GM13976 (cell line): ENCODE measurements at regions not wholly inside any gene's neighbourhood (a gene's known extent, or its start where the extent isn't known, plus 50 kb on each side); places are given as distances from the start of the nearest gene placed in this dataset.
"Not testable (repeated sequence)": the region's sequence is repeated elsewhere in the genome, so short reads cannot be mapped to it uniquely, and the experiment has no call there.

ENCODE experiments used
- DNase-seq: peaks from one replicate; pipeline ENCODE4 v3.0.0; 2012; ENCODE audit warnings: low spot score
- in situ Hi-C: fragments of 300-500 bp; cut with MboI; formaldehyde crosslinking; loops from one replicate; pipeline ENCODE4 v1.12.0; 2022; ENCODE audit warnings: low sequenced_read_pairs, mixed read lengths, inconsistent platforms; ENCODE audit not compliant: unreplicated experiment
- TF ChIP-seq, protein P1 (sequence below): IDR thresholded peaks from 2 replicates; pipeline ENCODE4 v1.5.1; 2012; ENCODE audit warnings: borderline replicate concordance, mild to moderate bottlenecking; ENCODE audit not compliant: insufficient read depth; ENCODE audit errors: extremely low read depth, missing control alignments, control extremely low read depth

DNA sequence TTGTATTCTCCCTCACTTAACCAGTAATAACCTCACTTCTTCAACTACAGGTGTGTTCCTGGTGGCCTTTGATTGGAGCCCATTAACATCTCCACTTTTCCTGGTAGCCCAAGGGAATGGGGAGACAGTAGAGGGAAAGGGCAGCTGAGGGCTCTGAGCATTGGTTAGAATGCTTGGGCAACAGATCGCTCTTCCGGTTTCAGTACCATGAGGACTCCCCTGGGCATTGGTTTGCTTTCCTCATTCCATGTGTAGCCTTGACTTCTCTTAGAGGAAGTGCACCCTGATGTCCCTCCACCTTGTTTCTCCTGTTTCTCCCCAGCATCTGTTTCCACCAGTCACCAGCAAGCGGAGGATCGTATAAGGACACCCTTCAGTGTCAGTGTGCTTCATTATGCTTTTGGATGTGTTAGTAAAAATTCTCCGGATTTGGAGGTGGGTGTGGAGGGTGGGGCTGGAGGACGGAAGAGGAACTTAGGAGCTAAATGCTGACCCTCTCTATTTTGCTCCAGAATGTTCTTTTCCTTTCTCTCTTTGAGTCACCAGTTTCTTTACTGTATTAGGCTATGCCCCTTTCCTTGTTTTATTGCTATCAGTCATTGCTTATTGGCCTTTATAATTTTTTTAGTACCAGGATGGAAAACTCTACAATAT is 50.6 kb upstream of the ZNG1B start:
- in situ Hi-C loops, DNase-seq: not testable (repeated sequence)

DNA sequence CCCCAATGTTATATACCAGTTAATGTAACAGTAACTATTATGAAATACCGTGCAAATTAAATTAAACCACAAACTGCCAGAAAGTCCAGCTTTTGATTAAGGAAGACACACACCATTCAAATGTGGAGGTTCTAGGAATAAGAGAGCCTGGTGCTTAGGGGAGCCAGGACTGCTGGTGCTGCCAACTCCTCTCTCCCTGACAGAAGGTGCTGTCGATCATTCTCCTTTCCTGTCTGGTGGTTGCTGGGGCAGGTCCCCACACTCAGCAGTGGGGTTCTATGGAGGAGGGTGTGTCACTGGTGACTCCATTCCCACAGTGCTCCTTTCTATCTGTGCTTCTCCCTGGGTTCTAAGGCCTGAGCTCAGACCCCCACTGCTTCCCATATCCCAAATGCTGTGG is 57.9 kb upstream of the ZNG1B start:
- in situ Hi-C loops, DNase-seq: not testable (repeated sequence)

GRCh38 chr2:113376913-113377445 is 60.5 kb upstream of the ZNG1B start:
- TF ChIP-seq, protein P1, sequence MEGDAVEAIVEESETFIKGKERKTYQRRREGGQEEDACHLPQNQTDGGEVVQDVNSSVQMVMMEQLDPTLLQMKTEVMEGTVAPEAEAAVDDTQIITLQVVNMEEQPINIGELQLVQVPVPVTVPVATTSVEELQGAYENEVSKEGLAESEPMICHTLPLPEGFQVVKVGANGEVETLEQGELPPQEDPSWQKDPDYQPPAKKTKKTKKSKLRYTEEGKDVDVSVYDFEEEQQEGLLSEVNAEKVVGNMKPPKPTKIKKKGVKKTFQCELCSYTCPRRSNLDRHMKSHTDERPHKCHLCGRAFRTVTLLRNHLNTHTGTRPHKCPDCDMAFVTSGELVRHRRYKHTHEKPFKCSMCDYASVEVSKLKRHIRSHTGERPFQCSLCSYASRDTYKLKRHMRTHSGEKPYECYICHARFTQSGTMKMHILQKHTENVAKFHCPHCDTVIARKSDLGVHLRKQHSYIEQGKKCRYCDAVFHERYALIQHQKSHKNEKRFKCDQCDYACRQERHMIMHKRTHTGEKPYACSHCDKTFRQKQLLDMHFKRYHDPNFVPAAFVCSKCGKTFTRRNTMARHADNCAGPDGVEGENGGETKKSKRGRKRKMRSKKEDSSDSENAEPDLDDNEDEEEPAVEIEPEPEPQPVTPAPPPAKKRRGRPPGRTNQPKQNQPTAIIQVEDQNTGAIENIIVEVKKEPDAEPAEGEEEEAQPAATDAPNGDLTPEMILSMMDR, result no peak
- peak; percentile 29 for DNase-seq
- in situ Hi-C loops, result no loop called here

GRCh38 chr2:113376253-113376912 is 61.1 kb upstream of the ZNG1B start:
- no peak for DNase-seq
- TF ChIP-seq, protein P1, result no peak
- in situ Hi-C loops, result no loop called here

DNA sequence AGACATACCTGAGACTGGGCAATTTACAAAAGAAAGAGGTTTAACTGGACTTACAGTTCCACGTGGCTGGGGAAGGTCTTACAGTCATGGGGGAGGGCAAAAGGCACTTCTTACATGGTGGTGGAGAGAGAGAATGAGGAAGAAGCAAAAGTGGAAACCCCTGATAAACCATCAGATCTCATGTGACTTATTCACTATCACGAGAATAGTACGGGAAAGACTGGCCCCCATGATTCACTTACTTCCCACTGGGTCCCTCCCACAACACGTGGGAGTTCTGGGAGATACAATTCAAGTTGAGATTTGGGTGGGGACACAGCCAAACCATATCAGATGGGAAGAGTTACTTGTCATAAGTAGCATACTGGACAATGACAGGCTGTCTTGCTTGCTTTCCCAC is 62.6 kb upstream of the ZNG1B start:
- DNase-seq, in situ Hi-C loops: not testable (repeated sequence)

DNA sequence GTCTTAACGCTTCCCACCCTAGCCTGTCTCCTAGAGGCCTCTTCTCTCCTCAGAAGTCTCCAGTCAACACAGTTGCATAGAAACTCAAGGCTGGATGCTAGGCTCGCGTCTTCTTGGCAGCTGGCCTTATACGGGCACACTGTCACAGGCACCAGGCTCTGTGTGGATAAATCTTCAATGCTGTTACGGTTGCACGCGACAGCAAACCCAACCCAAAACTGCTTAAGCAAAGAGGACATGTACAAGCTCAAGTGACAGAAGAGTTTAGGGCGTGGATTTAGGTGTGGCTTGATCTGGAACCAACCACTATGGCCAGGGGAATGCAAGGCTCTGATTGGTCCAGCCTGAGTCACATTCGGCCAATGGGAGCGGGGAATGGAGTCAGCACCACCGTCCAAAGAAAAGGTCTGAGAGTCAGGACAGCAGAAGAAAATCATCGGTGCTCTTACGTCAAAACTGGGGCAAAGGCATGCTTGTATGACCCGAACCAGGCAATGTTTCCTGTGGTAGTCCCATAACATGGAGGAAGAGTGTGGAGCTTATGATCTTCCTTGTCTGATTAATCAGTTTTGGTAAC is 65.1 kb upstream of the ZNG1B start:
- in situ Hi-C loops, DNase-seq: not testable (repeated sequence)

DNA sequence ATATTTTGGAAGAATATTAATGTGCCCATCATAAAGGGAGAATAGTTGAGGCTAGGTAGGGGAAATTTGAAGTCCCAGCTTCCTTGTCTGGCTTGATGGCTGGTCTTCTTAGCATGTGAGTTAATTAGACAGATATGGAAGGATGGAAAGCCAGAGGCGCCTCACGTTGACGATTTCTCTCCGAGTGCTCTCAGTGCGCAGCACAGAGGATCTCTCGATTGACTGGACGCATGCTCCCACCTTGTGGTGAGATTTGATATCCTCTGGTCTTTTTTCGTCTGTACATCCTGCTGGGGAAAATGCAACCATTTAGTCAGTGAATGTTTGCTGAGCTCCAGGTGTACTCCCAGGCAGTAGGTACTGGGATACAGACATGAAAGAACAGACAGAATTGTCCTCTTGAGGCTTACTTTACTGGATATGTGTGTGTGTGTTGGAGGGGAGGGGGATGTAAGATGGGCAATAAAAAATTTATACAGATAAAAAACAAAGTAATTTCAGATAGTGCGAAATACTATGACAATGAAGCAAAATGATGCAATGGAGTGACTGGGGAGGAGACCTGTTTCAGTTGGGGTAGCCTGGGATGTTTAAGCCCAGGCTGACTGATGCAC is 66.9 kb upstream of the ZNG1B start:
- DNase-seq, result peak; percentile 57
- in situ Hi-C loops, result no loop called here
- TF ChIP-seq, protein P1, result peak; percentile 32

DNA sequence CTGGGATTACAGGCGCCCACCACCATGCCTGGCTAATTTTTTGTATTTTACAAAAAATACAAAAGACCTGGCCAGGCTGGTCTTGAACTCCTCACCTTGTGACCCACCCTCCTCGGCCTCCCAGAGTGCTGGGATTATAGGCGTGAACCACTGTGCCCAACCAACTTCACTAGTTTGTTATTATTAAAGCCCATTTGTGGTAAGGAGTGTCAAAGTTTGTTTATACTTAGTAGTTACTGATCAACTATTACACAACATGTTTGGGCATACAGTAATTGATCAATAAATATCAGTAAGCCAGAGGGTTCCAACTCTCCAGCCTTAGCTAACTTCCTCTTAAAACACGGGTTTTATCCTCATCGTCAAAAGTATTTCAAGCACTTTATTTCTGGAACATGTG is 67.5 kb upstream of the ZNG1B start:
- TF ChIP-seq, protein P1, result no peak
- in situ Hi-C loops, result no loop called here
- DNase-seq, result no peak

- in situ Hi-C loops, DNase-seq: not testable (repeated sequence)
These were observed 68.9 kb upstream of the ZNG1B start for GRCh38 chr2:113368581-113368980.

DNA sequence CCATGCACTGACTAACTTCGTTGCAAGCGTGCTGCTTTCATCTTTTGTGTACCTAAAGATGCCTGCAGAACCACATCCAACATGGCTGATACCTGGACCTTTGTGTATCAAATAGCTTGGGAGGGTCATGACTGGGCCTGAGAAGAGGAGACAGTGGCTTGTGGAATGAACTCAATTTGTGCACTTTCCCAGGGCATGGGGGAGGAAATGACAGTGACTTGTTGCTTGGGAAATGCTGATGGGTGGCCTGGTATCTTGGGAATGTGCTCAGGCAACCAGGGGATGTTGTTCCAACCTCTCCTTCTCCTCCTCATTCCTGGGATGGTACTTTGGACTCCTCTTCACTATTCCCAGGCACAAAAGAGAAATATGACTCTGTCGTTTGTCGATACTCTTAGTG is 70.7 kb upstream of the ZNG1B start:
- DNase-seq, in situ Hi-C loops: not testable (repeated sequence)

DNA sequence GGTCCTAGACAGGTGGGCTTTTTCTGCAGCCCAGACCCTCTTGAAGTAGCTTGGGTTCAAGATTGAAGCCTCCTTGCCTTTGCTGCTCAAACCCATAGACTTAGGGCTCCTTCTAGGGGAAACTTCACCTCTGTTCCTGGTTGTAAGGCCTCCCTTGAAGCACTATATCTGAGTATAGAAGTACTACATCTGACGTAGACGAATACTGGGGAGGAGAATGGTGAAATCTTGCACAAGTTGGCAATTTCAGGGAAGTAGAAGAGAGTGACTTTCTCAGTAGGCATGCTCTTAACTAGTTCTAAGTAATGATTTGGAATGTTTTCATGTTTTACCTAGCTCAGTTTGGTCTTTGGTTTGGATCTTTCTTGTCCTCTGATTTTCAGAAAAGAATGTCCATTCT is 71.7 kb upstream of the ZNG1B start:
- in situ Hi-C loops, DNase-seq: not testable (repeated sequence)

GRCh38 chr2:113365290-113365689 is 72.2 kb upstream of the ZNG1B start:
- in situ Hi-C loops, DNase-seq: not testable (repeated sequence)
